ENCODE measurements at regions not wholly inside any gene's neighbourhood (a gene's known extent, or its start where the extent isn't known, plus 50 kb on each side); places are given as distances from the start of the nearest gene placed in this dataset.
"Not testable (repeated sequence)": the region's sequence is repeated elsewhere in the genome, so short reads cannot be mapped to it uniquely, and the experiment has no call there.

- no peak for DNase-seq (ENCODE audit: low read depth)
- no peak overlapping the region for H3K4me3 ChIP-seq (replicated peaks; ENCODE audit: low read depth, low read length)
Measured at GRCh38 chr14:103279142-103280025, 54.7 kb upstream of the EIF5 start.

DNA sequence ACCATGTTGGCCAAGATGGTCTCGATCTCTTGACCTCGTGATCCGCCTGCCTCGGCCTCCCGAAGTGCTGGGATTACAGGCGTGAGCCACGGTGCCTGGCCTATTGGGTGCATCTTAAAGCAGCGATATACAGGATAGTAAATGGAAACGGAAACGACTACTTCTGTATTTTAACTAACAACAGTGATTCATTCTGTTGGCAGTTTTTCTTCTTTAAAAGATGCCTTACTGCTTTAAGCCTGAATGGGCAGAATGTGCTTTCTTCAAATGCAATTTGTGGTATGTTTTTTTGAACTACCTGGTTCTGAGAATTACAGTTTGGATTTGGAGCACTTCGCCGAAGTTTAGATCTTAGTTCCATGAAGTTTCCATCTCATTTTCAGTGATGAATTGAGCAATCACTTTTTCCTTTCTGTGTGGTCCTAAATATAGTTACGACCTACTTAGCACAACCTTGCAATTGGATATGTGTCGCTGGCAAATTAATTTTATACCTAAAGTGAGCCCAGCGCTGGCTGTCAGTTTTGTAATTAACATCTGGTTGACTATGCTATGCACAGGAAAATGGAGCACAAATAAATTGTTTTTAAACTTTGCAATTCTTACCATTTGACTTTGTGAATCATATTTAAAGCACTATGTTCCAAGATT, 53.6 kb upstream of the EIF5 start:
- DNase-seq (ENCODE audit: low read depth): no peak
- H3K4me3 ChIP-seq (replicated peaks; ENCODE audit: low read depth, low read length): no peak overlapping the region

More at GRCh38 chr14:103279142-103280025, 54.7 kb upstream of the EIF5 start:
- TF ChIP-seq, protein P1, sequence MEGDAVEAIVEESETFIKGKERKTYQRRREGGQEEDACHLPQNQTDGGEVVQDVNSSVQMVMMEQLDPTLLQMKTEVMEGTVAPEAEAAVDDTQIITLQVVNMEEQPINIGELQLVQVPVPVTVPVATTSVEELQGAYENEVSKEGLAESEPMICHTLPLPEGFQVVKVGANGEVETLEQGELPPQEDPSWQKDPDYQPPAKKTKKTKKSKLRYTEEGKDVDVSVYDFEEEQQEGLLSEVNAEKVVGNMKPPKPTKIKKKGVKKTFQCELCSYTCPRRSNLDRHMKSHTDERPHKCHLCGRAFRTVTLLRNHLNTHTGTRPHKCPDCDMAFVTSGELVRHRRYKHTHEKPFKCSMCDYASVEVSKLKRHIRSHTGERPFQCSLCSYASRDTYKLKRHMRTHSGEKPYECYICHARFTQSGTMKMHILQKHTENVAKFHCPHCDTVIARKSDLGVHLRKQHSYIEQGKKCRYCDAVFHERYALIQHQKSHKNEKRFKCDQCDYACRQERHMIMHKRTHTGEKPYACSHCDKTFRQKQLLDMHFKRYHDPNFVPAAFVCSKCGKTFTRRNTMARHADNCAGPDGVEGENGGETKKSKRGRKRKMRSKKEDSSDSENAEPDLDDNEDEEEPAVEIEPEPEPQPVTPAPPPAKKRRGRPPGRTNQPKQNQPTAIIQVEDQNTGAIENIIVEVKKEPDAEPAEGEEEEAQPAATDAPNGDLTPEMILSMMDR (IDR thresholded peaks at IDR 0.05; ENCODE audit: low read length, missing control alignments): no peak

GRCh38 chr14:103281496-103282231, 52.4 kb upstream of the EIF5 start:
- TF ChIP-seq, protein P1 (IDR thresholded peaks at IDR 0.05; ENCODE audit: low read length, missing control alignments): peak; percentile 52
- peak; percentile 58 for DNase-seq (ENCODE audit: low read depth)
- no peak overlapping the region for H3K4me3 ChIP-seq (replicated peaks; ENCODE audit: low read depth, low read length)

More for the DNA sequence above, 53.6 kb upstream of the EIF5 start:
- TF ChIP-seq, protein P1 (IDR thresholded peaks at IDR 0.05; ENCODE audit: low read length, missing control alignments): no peak

DNA sequence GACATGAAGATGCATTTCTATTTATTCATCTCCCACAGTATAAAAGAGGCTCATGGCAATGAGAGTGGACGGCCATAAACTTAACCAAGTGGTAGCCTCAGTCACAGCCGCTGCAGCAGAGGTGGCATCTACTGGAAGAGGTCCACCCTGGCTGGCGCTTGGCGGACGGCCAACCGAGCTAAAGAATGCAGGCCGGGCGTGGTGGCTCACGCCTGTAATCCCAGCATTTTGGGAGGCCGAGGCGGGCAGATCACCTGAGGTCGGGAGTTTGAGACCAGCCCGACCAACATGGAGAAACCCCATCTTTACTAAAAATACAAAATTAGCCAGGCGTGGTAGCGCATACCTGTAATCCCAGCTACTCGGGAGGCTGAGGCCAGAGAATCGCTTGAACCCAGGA, 51.7 kb upstream of the EIF5 start:
- not testable (repeated sequence) for H3K4me3 ChIP-seq (replicated peaks; ENCODE audit: low read depth, low read length); DNase-seq (ENCODE audit: low read depth)

DNA sequence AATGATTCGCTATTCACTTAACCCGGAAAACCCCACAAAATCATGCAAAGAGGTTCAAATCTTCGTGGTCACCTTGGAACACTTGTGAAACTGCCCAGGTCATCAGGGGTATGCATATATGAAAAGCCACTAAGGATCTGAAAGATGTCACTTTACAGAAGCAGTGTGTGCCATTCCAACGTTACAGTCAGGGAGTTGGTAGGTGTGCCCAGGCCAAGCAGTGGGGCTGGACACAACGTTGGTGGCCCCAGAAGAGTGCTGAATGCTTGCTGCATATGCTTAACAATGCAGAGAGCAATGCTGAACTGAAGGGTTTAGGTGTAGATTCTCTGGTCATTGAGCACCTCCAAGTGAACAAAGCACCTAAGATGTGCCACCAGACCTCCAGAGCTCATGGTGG, 51.1 kb upstream of the EIF5 start:
- DNase-seq (ENCODE audit: low read depth): no peak
- no peak overlapping the region for H3K4me3 ChIP-seq (replicated peaks; ENCODE audit: low read depth, low read length)
- TF ChIP-seq, protein P1 (IDR thresholded peaks at IDR 0.05; ENCODE audit: low read length, missing control alignments): no peak

DNA sequence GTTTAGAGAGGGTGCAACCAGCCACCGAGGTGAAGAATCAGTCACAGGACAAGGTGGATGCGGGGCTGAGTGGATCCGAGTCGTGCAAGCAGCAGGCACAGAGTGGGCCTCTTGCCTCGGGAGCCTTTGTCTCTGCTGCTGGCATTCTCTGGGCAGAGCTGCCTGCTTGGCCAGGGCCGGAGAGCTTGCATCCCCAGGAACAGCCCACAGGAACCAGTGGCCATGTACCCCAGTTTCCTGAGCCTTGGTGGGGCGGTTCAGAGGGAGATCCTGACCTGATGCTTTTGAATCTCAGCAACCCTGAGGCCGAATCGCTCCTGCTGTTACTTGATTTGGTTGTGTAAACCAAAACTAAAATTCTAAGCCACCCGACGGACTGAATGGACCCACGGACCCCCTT, 50.1 kb upstream of the EIF5 start:
- no peak overlapping the region for H3K4me3 ChIP-seq (replicated peaks; ENCODE audit: low read depth, low read length)
- DNase-seq (ENCODE audit: low read depth): no peak
- TF ChIP-seq, protein P1 (IDR thresholded peaks at IDR 0.05; ENCODE audit: low read length, missing control alignments): no peak

Data from fibroblast of pulmonary artery (primary cell).